Pons (tissue), 1 donor: ENCODE measurements at regions not wholly inside any gene's neighbourhood (a gene's known extent, or its start where the extent isn't known, plus 50 kb on each side); places are given as distances from the start of the nearest gene placed in this dataset.
A peak's percentile ranks its signal among the peaks of the same experiment; 100 is the strongest.

Experiments
- DNase-seq: peaks from one replicate; pipeline ENCODE4 v3.0.0-alpha.2; 2016; ENCODE audit warnings: low spot score

DNA sequence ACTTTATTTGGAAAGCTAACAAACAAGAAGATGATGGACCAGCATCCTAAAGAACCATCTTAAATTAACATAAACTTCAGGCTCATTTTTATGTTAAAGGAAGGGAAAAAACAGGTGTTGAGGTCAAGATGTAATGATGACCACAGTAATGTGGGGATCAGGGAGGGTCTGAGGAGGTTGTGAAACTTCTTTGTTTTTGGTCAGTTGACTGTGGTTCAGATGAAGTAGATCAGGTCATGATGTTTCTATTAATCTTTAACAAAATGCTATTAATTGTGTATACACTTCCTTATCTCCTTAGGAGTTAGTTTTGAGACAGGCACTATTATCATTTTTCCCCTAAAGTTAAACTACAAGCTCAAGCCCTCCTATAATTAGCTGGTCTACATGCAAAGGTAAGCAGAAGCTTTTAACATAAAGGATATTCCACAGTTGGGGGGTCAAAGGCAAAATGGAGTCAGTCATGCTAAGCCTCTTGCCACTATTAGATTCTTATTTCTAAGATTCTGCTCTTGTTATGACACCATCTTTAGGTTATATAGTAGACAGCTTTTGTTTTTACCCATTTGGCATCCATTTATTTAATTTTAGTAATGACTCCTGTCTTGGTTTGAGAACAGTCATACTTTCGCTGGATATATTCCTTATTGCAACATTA is 800.1 kb upstream of the PCDH9 start:
- no peak for DNase-seq

GRCh38 chr13:68028701-68029100 is 798.6 kb upstream of the PCDH9 start:
- DNase-seq, result no peak

DNA sequence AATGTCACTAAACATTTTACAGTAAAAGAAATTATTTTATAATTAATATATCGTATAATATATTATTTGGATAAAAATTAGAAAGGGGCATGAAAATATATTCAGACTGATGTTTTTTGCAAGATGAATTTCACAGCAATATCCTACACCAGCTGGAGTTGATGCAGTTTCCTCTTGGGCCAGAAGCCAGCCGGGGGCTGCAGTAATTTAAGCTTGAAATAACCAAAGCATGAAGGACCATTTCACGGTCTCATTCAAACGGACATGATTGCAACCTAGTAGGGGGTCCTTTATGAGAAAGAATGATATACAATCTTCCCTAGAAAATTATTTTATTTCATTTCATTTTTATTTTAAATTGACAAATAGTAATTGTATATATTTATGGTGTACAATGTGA is 797.2 kb upstream of the PCDH9 start:
- DNase-seq, result no peak

DNA sequence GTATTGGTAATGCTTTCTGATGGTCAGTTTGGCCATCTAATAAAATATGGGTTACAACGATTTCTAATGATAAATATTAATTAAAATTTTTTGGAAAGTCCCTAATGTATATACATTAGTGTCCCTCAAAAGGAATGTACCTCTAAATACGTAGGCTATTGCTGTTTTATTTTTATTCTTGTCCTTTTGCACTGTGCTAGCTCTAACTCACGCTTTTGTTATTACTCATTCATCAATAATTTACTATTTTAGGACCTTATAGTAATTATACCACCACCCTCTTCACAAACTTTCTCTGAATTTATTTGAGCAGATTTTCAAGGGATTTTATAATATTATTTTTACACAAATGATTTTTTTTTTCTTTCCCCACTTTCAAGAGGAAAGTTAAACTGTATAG is 795.9 kb upstream of the PCDH9 start:
- DNase-seq, result no peak

GRCh38 chr13:68025604-68026003 is 795.5 kb upstream of the PCDH9 start:
- DNase-seq, result no peak

- no peak for DNase-seq
Measured at GRCh38 chr13:68023838-68024581, 793.9 kb upstream of the PCDH9 start.

DNA sequence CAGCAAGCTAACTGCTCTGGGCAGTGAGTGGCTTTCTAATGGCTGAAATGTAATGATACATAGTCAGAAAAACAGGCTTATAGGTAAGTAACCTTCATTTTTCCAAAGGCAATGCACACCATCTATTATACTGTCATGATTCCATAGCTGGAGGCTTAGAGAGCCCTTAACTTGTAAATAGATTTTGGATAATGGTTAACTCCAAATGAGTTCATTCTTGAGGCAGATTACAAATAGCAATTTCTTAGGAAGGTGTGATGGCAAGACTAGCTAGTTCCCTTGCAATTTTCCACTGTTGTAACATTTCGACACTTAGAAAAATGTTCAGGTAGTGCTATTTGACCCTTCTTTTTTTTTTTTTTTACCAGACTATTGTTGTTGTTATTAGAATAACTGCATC is 789.8 kb upstream of the PCDH9 start:
- no peak for DNase-seq

GRCh38 chr13:68009546-68009945 is 779.4 kb upstream of the PCDH9 start:
- DNase-seq, result no peak

DNA sequence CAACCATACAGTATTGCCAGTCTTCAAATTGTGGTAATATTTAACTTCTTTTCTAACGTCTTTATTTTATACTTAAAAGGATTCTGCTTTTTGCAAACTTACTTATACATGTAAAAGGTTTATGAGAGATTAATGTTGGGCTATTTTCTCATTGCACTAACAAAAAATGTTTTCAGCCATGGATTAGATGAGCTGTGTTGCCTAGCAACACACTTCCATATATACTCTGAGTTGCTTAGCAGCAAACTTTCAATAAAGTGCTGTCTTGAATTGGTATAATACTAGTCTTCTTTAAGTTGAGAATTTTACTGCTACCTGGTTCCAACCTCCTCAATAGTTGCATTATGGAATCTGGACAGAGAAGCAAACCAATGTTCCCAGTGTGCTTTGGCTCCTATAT is 777.4 kb upstream of the PCDH9 start:
- DNase-seq, result no peak

- no peak for DNase-seq
Measured at GRCh38 chr13:67996101-67996500, 766.0 kb upstream of the PCDH9 start.

- no peak for DNase-seq
Measured at GRCh38 chr13:67990868-67991267, 760.7 kb upstream of the PCDH9 start.

DNA sequence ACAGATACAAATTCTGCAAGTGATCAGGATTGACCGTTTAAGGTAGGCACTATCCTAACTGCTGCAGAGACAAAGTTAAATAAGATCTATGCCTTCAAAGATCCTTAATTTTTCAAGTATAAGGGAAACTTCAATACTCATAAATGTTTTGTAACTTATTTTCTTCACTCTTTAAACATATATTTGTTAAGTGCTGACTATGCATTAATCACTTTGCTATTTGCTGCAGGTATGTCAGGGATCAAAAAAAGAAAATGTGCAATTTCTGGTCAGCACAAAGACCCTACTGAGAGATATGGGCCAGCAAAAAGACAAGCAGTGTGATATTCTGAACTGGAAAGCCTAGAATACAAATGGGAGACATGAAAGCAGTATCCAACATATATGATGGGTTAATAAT is 756.1 kb upstream of the PCDH9 start:
- DNase-seq, result no peak

DNA sequence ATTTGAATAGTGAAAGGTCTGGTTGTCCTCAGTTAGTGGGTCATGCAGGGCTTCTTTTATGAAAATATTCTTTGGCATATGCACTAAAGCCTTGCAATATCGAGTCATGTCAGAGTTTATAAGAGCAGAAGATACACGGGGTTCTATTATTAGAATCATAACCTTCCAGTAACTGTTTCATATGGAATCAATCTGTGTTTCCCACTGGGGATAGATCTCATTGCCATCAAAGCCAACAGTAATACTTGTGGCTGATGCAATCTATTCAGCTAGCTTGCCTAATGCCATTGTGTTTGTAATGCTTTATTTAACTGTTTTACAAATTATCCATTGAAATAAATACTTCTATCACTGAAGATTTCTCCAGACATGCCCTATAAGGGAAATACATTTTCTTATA is 746.9 kb upstream of the PCDH9 start:
- no peak for DNase-seq

DNA sequence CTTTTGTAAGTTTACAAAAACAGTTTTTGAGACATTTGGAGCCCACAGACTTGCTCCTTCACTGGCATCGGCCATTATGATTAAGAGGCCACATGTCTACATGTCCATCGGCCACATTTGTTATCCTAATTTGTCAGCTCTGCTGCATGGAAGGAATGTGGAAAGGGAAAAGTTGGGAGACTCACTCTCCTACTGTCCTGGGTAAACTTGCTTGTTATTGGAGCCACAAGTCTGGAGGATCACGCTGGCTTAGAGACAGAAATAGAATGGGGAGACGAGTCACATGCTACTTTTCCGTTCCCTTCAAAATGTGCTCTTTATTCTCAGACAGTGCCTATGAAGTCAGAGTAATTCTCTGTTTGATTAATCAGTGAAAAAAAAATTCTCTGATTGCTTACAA is 741.2 kb upstream of the PCDH9 start:
- DNase-seq, result peak; percentile 30

- no peak for DNase-seq
Measured at GRCh38 chr13:67967031-67967430, 736.9 kb upstream of the PCDH9 start.

GRCh38 chr13:67966065-67966464 is 735.9 kb upstream of the PCDH9 start:
- no peak for DNase-seq

GRCh38 chr13:67964986-67965385 is 734.9 kb upstream of the PCDH9 start:
- DNase-seq, result no peak

- no peak for DNase-seq
Measured at GRCh38 chr13:67964091-67964490, 734.0 kb upstream of the PCDH9 start.

GRCh38 chr13:67961331-67961730 is 731.2 kb upstream of the PCDH9 start:
- no peak for DNase-seq

GRCh38 chr13:67951431-67951830 is 721.3 kb upstream of the PCDH9 start:
- DNase-seq, result no peak

- no peak for DNase-seq
Measured at GRCh38 chr13:67950603-67951002, 720.5 kb upstream of the PCDH9 start.

- DNase-seq, result no peak
Measured at GRCh38 chr13:67946131-67946530, 716.0 kb upstream of the PCDH9 start.

DNA sequence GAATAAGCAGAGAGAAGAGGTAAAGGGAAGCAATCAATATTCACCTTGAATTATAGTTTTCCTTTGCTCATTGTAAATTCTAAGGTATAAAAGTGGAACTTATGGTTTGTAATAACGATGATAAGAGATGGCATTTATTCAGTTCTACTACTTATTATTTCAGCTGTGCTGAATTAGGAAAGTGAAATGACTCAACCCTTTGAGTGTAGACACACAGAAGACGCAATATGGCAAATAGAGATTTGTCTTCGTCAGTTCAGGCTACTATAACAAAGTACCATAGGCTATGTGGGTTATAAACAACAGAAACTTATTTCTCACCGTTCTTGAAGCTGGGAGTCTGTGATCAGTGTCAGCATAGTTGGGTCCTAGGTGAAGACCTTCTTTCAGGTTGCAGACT is 713.0 kb upstream of the PCDH9 start:
- no peak for DNase-seq

GRCh38 chr13:67935626-67936025 is 705.5 kb upstream of the PCDH9 start:
- DNase-seq, result no peak
